ENCODE measurements at regions not wholly inside any gene's neighbourhood (a gene's known extent, or its start where the extent isn't known, plus 50 kb on each side); places are given as distances from the start of the nearest gene placed in this dataset.

DNA sequence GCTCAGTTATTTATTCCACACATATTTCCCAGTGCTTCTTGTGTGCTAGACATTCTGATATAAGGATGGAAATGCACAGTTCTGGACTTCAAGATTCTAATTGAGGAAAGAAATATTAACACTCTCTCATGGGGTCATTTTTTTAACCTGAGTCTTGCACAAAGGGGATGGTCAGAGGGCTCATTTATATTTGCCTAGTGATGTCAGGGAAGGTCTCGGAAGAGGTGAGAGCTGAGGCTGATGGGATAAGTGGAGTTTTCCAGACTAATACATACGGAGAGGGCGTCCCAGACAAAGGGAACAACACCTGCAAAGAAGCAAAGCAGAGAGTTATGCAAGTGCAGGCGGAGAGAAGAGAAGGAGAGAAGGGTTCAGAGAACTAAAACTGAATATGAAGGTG lies 1304.6 kb upstream of the TENM4 start:
- no peak for TF ChIP-seq TCF4 (CRISPR knock-in tag; IDR thresholded peaks at IDR 0.05; ENCODE audit: borderline replicate concordance)
- no peak for TF ChIP-seq ARNTL (CRISPR knock-in tag; IDR thresholded peaks at IDR 0.05; ENCODE audit: borderline replicate concordance, low read depth)
- TF ChIP-seq TOX (CRISPR knock-in tag; IDR thresholded peaks at IDR 0.05; ENCODE audit: borderline replicate concordance), result no peak
- TF ChIP-seq, protein P1, sequence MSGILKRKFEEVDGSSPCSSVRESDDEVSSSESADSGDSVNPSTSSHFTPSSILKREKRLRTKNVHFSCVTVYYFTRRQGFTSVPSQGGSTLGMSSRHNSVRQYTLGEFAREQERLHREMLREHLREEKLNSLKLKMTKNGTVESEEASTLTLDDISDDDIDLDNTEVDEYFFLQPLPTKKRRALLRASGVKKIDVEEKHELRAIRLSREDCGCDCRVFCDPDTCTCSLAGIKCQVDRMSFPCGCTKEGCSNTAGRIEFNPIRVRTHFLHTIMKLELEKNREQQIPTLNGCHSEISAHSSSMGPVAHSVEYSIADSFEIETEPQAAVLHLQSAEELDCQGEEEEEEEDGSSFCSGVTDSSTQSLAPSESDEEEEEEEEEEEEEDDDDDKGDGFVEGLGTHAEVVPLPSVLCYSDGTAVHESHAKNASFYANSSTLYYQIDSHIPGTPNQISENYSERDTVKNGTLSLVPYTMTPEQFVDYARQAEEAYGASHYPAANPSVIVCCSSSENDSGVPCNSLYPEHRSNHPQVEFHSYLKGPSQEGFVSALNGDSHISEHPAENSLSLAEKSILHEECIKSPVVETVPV (CRISPR knock-in tag; IDR thresholded peaks at IDR 0.05), result no peak
- TF ChIP-seq ZNF8 (CRISPR knock-in tag; IDR thresholded peaks at IDR 0.05), result no peak
- TF ChIP-seq BACH2 (CRISPR knock-in tag; IDR thresholded peaks at IDR 0.05; ENCODE audit: borderline replicate concordance), result no peak
- TF ChIP-seq CSDC2 (CRISPR knock-in tag; IDR thresholded peaks at IDR 0.05), result no peak
- no peak for TF ChIP-seq ZFP3 (CRISPR knock-in tag; IDR thresholded peaks at IDR 0.05)
- TF ChIP-seq TSHZ2 (CRISPR knock-in tag; IDR thresholded peaks at IDR 0.05), result no peak
- no peak for TF ChIP-seq GLIS3 (CRISPR knock-in tag; IDR thresholded peaks at IDR 0.05)
- no peak for TF ChIP-seq ZNF565 (CRISPR knock-in tag; conservative IDR thresholded peaks at IDR 0.05; ENCODE audit: low read depth)
- TF ChIP-seq ISL1 (CRISPR knock-in tag; IDR thresholded peaks at IDR 0.05), result no peak
- no peak for TF ChIP-seq ZC3H10 (CRISPR knock-in tag; IDR thresholded peaks at IDR 0.05)
- TF ChIP-seq, protein P2, sequence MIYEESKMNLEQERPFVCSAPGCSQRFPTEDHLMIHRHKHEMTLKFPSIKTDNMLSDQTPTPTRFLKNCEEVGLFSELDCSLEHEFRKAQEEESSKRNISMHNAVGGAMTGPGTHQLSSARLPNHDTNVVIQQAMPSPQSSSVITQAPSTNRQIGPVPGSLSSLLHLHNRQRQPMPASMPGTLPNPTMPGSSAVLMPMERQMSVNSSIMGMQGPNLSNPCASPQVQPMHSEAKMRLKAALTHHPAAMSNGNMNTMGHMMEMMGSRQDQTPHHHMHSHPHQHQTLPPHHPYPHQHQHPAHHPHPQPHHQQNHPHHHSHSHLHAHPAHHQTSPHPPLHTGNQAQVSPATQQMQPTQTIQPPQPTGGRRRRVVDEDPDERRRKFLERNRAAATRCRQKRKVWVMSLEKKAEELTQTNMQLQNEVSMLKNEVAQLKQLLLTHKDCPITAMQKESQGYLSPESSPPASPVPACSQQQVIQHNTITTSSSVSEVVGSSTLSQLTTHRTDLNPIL (CRISPR knock-in tag; IDR thresholded peaks at IDR 0.05; ENCODE audit: low read depth), result no peak
- TF ChIP-seq ZFP30 (CRISPR knock-in tag; IDR thresholded peaks at IDR 0.05), result no peak
- no peak for TF ChIP-seq SNAI2 (CRISPR knock-in tag; IDR thresholded peaks at IDR 0.05)
- no peak for TF ChIP-seq RARB (CRISPR knock-in tag; IDR thresholded peaks at IDR 0.05)
- TF ChIP-seq ESRRG (CRISPR knock-in tag; IDR thresholded peaks at IDR 0.05), result no peak
- no peak for TF ChIP-seq PPARA (CRISPR knock-in tag; IDR thresholded peaks at IDR 0.05; ENCODE audit: borderline replicate concordance)
- no peak for TF ChIP-seq ZNF70 (CRISPR knock-in tag; IDR thresholded peaks at IDR 0.05)
- no peak for ATAC-seq

DNA sequence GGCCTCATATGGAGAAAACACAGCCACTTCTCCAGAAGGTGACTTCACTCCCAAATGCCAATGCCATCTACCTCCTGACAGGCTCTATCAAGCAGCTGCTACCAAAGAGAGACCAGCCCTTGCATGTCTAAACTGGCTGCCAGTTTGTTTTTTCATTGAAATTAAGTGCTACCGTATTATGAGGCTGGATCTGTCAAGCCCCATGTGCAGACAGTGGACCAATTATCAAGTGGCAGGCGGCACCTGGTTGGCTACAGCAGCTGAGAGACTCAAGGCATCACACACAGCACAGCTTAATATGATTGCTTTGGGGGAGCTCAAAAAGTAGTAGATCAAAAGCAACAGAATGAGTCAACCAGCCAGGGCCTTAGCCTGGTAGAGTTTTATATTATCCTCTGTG lies 1293.0 kb upstream of the TENM4 start:
- no peak for TF ChIP-seq RARB (CRISPR knock-in tag; IDR thresholded peaks at IDR 0.05)
- no peak for TF ChIP-seq GLIS3 (CRISPR knock-in tag; IDR thresholded peaks at IDR 0.05)
- no peak for TF ChIP-seq ZFP30 (CRISPR knock-in tag; IDR thresholded peaks at IDR 0.05)
- no peak for TF ChIP-seq ZC3H10 (CRISPR knock-in tag; IDR thresholded peaks at IDR 0.05)
- TF ChIP-seq BACH2 (CRISPR knock-in tag; IDR thresholded peaks at IDR 0.05; ENCODE audit: borderline replicate concordance), result no peak
- no peak for TF ChIP-seq ISL1 (CRISPR knock-in tag; IDR thresholded peaks at IDR 0.05)
- no peak for ATAC-seq

- no peak for ATAC-seq
- TF ChIP-seq ZNF8 (CRISPR knock-in tag; IDR thresholded peaks at IDR 0.05), result no peak
- TF ChIP-seq, protein P1 (CRISPR knock-in tag; IDR thresholded peaks at IDR 0.05), result no peak
- TF ChIP-seq, protein P2 (CRISPR knock-in tag; IDR thresholded peaks at IDR 0.05; ENCODE audit: low read depth), result no peak
- TF ChIP-seq PATZ1 (CRISPR knock-in tag; IDR thresholded peaks at IDR 0.05; ENCODE audit: borderline replicate concordance), result no peak
- TF ChIP-seq CSDC2 (CRISPR knock-in tag; IDR thresholded peaks at IDR 0.05), result no peak
- TF ChIP-seq ISL1 (CRISPR knock-in tag; IDR thresholded peaks at IDR 0.05), result no peak
- TF ChIP-seq RARB (CRISPR knock-in tag; IDR thresholded peaks at IDR 0.05), result no peak
- TF ChIP-seq ZNF565 (CRISPR knock-in tag; conservative IDR thresholded peaks at IDR 0.05; ENCODE audit: low read depth), result no peak
- TF ChIP-seq ZNF70 (CRISPR knock-in tag; IDR thresholded peaks at IDR 0.05), result no peak
These were observed 1292.5 kb upstream of the TENM4 start for GRCh38 chr11:80733361-80733760.

All from SK-N-SH treated with all-trans-retinoic acid at 6 μM for 48 hours (cell line).